MM.1S (cell line): ENCODE measurements at regions not wholly inside any gene's neighbourhood (a gene's known extent, or its start where the extent isn't known, plus 50 kb on each side); places are given as distances from the start of the nearest gene placed in this dataset.
"Not testable (repeated sequence)": the region's sequence is repeated elsewhere in the genome, so short reads cannot be mapped to it uniquely, and the experiment has no call there.

Experiments used
- EZH2 ChIP-seq: fragments of 300-600 bp; sonication (generic); optimal IDR thresholded peaks from 2 replicates; pipeline ENCODE3; 2017; ENCODE audit warnings: low read depth, mild to moderate bottlenecking, antibody characterized with exemption, low read length, mixed read lengths
- TF ChIP-seq, protein P1 (sequence below): fragments of 300-600 bp; sonication (generic); IDR thresholded peaks from 2 replicates; pipeline ENCODE4 v1.5.1; 2016; ENCODE audit warnings: antibody characterized with exemption, low read length, mixed read lengths

GRCh38 chr1:144021690-144022384, 50.1 kb upstream of the FAM72C start:
- TF ChIP-seq, protein P1, sequence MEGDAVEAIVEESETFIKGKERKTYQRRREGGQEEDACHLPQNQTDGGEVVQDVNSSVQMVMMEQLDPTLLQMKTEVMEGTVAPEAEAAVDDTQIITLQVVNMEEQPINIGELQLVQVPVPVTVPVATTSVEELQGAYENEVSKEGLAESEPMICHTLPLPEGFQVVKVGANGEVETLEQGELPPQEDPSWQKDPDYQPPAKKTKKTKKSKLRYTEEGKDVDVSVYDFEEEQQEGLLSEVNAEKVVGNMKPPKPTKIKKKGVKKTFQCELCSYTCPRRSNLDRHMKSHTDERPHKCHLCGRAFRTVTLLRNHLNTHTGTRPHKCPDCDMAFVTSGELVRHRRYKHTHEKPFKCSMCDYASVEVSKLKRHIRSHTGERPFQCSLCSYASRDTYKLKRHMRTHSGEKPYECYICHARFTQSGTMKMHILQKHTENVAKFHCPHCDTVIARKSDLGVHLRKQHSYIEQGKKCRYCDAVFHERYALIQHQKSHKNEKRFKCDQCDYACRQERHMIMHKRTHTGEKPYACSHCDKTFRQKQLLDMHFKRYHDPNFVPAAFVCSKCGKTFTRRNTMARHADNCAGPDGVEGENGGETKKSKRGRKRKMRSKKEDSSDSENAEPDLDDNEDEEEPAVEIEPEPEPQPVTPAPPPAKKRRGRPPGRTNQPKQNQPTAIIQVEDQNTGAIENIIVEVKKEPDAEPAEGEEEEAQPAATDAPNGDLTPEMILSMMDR = not testable (repeated sequence)
- TF ChIP-seq EZH2 = not testable (repeated sequence)
